ENCODE measurements at regions not wholly inside any gene's neighbourhood (a gene's known extent, or its start where the extent isn't known, plus 50 kb on each side); places are given as distances from the start of the nearest gene placed in this dataset.

DNA sequence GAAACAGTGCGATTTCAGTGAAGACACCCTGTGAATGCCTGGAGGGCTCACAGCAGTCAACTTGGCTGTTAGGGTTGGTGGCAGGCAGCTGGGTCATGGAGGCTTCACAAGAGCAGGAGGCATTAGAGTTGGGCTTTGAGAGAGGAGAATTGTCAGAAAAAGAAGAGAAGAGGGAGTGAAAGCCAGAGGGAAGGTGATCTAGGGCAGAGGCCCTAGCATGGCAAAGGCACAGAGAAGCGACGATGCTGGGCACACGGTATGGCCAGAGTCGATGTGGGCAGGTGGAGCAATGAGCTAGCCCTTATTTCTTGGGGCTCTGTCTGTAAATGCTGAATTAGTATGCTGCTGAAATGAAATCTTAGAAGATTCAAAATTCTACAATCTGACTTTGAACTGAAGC, 52.6 kb upstream of the OLFM4 start:
- no peak for DNase-seq

DNA sequence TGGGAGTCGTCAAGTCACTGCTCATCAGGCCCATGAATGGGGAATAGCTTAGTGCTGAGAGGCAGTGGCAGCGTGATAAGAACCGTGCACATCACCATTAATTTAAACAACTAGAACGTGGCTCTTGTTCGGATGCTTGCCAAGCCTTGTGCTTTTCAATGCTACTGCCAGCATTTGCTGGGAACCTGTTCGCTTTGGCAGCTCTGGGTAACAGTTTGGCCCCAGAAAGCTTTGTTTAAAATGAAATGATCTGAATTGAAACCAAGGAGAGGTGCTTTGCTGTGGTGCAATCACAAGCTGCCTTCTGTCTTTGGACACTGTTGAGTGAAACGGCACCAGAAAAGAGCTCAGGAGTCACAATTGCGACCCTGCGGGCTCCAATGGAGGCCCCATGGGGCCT, 53.5 kb upstream of the OLFM4 start:
- DNase-seq: no peak

DNA sequence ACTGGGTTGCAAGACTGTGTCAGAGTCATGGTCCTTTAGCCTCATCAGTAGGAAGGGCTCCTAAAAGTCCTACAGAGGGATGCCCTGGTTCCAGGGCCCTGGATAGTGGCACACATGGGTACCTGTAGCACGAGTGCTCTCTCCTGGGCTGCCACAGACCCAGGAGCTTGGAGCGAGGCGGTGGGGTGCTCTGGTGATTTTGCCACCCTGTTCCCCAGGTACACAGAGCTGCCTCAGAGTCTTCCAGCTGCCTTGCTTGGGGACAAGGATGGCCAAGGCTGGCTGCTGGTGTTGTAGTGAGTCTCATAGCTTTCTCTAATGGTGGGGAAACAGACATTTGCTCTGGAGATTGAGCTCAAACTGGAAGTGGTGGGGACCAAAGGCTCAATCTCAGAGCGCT, 53.9 kb upstream of the OLFM4 start:
- DNase-seq: no peak

DNA sequence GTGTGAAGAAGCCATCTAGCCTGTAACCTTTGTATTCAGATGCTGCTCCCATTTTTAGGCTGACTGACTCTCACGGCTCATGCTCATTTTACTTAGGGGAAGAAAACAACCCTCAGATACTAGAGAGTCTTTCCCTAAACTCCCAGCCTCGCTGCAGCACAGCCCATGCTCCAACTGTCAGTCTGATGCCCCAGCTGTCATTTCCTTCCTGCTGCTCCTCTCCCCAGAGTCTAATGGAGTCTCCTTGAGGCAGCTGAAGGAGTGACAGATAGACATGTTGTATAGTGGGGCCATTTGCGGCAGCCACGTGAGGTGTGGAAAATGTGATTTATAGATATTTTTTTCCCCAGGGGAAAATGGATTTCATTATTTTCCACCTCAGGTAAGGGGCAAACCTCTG, 59.2 kb upstream of the OLFM4 start:
- no peak for DNase-seq

DNA sequence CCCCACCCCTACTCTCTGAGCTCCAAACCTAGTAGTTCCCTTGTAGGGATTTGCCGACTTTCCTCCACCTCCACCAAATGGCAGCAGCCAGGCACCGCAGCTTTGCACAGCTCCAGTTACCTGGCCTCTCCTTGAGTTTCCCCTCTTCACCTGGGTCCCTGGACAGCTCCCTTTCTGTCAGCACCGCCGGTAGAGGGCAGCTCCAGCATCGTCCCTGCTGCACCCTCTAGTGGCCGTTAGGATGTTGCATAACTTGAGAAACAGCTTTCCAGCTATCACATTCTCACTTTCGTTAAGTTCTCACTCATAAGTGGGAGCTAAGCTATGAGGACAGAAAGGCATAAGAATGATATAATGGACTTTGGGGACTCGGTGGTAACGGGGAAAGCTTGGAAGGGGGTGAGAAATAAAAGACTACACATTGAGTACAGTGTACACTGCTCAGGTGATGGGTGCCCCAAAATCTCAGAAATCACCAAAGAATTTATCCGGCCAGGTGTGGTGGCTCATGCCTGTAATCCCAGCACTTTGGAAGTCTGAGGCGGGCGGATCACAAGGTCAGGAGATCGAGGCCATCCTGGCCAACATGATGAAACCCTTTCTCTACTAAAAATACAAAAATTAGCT, 60.4 kb upstream of the OLFM4 start:
- peak; percentile 59 for DNase-seq

DNA sequence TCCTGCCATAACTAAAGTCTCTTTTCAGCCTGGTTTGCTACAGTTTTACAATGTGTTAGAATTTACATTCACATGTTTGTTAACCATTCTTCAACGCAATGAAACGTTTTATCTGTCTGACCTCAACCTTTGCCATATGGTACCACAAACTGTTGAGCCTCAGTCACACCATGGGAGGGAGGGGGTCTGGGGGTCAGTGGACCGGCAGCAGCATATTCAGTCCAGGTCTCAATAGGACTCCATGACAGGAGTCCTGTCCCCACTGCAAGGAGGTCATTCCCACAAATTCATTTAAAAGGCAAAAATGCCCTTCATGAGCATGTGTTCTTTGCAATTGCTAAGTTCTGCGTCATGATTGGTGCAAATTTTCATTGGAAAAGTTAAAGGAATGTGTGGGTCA, 66.6 kb upstream of the OLFM4 start:
- no peak for DNase-seq

DNA sequence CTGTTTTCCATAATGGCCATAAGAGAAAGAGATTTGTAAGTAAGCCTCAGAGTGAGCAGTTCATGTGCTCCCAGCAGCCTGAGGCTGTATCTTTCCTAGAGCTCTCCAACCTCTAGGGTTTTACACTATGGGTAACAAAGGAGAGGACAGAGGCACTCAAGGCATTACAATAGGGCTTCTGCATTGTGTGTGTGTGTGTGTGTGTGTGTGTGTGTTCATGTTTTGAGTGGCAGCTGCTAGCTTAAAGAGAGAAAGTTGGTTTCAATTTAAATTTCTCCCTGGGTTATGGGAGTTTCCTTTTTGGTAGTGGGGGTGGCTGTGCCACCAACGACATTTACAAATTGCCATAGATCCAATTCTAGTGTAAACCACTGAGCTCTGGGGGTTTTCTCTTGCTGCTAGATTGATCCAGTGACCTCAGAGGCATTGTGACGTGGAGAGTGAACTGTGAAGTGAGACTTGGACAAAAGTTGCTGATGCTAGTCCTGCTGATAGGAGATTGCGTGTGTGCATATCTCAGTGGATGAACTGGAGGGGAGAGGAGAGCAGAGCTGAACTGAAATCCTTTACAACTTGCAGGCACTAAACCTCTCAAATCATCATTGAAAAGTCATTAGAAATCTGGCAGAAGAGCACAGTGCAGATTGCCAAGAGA, 67.2 kb upstream of the OLFM4 start:
- no peak for DNase-seq

DNA sequence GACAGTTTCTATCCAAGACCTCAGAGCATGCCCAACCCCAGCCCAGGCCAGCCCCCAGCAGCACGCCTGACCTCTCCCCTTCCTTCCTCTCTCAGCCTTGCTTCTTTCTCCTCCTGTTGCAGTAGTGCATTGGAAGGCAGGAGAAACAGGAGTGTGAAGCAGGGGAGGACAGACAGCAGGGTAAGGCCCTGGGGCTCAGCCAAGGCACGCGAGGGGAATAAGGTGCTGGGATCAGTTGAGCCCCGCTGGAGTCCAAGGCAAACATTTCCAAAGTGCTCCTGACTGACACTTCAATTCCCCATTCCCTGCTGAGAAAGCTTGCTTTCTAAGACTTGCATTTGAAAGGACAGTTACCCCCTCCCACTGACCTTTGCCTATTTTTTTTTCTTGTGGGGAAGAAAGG, 73.1 kb upstream of the OLFM4 start:
- DNase-seq: no peak

DNA sequence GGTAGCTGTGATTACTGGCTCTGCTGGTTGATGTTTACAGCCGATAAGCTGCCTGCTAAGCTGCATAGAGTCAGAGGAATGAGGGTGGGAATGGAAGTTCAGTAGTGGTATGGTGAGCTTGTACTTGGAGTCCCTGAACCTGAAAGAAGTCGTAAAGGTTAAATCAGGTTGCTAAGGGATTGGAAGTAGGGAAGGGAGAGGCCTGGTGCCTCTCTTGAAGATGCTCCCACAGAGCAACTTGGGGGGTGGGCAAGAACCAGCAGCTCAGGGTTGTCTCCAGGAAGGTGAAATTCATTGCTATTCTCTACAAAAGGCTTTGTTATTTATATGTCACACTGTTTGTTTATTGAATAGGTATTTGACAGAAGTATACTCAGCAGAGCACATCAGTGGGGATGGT, 73.8 kb upstream of the OLFM4 start:
- DNase-seq: no peak

DNA sequence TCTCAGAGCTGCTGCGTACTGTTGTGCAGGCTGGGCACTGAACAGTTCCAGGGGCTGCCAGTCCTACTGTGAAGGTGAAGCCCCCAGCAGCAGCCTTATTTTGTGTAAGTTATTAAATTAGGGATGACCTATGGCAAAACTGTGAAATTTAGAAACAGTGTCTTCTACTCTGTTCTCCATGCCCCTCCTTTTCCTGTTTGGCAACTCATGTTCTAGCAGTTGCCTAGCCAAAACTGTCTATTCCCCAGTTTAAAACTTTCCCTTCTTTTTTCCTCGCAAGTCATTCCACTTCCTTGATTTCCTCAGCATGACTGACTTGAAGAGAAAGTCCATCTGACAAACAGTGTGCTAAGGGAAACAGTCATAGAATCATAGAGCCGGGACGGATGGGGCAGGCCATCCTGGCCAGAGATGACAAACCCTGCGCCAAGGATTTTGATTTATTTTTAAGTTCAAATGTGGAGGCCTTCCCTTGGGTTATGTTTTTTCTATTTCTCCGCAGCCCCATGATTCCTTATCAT, 78.1 kb upstream of the OLFM4 start:
- DNase-seq: no peak

DNA sequence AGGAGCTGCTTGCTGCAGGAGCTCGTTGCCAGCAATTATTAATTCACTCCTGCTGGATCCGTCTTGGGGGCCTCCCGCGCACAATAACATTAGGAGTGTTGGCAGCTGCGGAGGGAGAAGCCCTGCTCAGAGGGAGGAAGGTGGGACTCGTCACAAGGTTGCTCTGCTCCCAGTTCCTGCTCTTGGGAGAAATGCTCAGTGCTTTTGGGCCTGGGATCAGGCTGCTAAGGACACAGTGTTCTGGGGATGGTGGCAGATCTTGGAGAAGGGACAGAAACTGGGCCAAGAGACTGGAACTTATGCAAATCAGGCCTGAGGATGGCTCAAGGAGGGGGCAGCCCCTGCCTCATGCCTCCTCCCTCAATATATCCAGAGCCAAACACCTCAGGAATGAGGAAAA, 78.9 kb upstream of the OLFM4 start:
- no peak for DNase-seq

DNA sequence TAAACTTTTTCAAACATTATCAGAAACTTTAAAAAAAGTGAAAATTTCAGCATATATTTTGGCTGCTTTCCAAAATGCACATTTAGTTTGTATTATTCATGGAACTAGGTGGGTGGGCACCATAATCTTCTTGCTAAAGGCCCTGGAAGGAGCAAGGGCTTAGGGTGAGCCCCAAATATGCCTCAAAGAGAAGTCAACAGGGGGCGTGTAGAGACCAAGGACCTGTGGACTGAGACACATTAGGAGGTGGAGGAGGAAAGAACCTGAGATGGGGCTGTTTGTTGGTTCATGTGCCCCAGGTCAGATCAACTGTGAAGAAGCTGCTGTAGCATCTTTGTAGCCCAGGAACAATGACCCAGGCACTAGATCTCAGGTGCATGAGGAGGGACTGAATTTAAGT, 79.6 kb upstream of the OLFM4 start:
- DNase-seq: no peak

DNA sequence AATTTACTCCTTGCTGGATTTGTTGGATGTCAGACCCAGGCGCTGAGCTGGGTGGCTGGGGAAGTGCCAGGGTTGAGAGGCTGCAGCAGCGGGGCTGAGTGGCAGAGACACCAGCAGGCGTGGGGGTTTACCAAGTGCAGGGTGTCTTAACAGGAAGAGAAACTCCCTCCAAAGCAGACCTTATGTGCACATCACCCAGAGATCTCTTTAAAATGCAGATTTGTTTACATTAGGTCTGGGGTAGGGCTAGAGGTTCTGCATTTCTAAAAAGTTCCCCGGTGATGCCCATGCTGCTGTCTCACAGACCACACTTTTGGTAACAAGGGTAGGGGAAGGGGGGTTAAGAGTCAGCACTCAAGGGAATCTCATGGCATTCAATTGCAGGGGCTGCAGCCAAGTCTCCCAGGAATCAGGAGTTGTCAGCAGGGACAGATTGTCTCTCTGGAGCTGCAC, 80.7 kb upstream of the OLFM4 start:
- no peak for DNase-seq

DNA sequence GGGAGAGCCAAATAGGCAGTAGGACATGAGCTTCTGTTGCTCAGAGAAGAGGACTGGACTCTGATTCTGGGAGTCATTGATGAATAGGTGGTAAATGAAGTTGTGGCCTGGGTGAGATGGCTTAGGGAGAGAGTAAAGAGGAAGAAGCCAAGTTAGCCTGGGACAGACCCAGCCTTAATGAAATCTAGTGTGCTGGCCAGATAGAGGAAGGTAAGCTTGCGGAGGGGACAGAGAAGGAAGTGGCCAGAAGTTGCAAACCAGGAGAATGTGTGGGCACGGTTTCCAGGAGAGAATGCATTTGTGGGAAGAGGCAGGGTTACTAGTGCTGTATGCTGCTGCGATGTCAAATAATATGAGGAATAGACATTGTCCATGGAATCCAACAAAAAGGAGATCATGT, 83.3 kb upstream of the OLFM4 start:
- no peak for DNase-seq

DNA sequence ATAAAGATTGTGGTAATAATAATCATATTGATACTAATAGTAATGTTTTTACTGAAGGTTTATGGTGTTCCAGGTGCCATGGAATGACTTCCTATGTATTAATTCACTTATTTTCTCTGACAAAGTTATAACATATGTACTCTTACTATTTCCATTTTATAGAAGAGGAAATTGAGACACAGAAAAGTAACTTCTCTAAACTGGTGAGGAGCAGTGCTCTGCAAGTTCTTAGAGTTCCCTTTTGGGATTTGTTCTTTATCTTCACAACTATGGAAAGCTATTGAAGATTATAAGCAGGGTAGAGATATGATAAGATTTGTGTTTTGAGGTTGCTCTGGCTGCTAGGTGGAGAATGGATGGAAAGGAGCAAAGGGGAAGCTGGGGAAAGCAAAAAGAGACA, 83.9 kb upstream of the OLFM4 start:
- DNase-seq: no peak

DNA sequence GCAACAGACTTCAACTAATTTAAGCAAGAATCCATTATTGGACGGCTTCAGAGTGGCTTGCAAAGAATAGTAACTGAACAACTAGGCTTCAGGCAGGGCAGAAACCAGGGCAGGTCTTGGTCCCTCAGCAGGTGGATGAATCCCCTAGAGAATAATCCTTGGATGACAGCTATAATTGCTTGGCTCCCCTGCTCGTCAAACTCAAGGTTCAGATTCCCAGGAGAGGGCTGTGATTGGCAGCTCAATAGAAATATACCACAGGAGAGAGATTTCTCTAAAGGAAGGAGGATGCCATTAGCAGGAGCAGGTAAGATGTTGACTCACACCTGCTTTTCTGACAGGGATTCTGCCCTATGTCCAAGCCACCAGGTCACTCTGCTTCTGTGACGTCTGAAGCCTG, 89.6 kb upstream of the PCDH8 start:
- DNase-seq: no peak

DNA sequence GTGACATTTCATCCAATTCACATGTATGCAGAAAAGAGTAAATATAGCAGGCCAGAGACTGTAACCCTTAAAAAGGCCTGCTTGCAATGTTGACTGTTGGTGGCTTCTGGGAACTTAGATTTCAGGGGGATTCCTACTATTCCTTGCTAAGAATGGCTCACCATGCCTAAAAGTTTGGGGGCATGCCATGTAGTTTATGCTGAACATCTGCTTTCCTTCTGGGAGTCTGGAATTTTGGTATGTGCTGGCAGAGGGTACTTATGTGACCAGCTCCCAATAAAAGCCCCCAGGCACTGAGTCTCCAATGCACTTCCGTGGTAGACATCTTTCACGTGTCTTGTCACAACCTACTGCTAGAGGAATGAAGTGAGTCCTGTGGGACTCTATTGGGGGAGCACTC, 88.4 kb upstream of the PCDH8 start:
- no peak for DNase-seq

DNA sequence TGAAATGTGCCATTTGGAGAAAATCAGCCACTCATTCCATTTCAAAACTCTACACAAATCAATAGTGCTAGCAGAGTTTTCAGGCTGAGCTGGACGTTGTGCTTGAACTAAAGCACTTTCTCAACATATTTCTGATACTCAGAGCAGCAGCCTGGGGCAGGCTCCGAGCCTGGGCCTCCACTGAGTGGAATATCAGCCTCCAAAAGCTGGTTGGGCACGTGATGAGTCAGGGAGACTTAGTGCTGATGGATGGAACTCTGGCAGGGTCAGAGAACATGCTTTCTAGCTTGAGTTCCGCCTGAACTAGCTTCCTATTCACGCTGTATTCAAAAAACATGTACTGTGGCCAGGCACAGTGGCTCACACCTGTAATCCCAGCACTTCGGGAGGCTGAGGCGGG, 85.8 kb upstream of the PCDH8 start:
- no peak for DNase-seq

DNA sequence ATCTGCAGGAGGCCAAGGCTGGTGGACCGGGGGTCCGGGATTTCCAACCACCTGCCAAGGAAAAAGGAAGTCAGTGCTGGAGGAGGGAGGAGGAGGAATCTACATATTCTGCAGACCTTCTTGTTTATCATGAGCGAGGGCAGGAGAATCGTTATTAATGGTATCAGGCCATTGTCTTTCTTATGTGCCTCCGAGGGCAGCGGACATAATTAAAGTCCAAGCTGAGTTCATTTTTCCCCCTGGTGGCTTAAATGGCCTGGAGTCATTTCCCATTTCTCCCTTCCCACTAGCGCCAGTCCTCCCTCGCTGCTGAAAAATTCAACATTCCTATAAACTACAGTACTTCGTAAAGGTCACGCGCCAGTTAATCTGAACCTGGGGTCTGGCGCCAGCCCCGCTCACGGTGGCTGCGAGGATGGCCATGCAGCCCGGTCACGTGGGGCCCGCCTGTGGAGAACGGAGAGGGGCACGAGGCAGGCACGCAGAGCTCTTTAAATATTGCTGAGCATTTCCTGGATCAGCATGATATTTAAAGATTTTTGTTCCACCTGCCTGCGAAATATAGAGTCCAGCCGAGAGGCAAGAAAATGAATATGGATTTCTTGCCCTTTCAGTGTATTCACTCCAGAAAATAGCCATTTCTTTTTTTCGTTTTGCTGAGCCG, 85.2 kb upstream of the PCDH8 start:
- no peak for DNase-seq

DNA sequence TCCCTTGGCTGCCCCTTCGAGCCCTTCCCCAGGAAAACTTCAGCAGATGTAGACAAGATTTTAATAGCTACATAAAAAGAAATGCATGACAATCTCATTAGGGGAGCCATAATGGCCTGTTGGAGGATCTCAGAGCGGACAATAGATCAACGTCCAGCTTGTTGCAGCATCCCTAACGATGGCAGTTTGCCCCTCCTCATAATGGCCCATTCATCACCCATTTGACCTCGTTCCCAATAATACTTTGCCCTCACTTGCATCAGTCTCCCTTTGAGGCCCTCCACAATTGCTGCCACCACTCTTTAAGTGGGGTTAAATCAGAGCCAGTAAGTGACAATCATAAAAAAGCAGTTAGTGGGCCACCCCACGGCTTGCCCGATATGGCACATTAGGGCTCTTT, 84.7 kb upstream of the PCDH8 start:
- DNase-seq: no peak

DNA sequence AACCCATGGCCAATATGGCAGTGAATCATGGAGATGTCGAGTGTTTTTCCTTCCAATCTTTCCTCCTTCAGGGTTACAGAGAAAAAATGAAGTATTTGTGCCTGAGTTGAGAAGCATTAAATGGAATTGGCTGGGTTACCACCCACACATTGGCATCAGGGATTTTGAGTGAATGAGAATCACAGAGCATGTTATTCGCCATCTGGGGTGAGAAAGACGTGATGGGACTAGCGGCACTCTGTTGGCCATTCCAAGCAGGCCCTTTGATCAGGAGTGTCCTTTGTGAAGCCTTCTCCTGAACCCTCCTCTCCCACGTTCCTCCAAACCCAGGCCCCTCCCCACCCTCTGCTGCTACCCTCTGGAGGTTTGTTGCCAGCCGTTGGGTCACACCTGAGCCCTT, 84.2 kb upstream of the PCDH8 start:
- DNase-seq: no peak

DNA sequence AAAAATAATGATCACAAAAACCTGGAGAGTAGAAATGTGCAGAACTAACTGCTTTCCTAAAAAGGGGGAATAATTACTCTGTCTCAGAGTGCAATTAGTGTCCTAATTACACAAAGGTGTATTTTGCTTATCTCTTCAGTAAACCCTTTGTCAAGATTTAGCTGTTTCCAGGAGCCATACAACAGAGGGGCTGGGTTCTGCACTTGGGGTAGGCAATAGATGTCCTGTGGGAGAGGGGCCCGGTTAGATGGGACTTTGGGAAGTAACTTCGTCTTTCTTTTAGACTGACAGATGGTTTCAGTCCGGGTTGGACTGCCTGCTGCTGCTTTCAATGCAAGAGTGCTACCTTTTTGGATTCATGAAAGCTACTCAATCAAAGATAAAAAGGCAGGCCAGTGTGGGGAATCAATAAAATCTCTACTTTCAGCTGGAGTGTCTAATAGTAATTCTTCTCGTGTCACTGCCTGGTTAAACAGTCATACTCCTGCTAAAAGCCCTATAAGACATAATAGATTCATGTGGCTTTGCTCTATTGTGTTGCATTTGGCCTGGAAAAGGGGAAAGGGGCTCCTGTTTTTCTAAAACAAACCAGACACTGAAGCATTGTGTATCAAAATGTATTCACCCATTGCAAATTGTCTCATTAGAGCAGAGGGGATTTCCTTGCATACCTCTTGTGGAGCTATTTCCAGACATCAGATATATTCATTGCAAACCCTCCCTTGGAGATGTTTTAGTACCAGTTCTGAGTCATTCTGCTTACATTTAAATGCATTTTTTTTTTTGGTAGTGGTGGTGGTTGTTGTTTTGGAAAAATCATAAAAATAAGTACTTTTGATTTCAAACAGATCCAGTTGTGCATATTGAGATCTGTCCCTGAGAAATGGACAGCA, 83.3 kb upstream of the PCDH8 start:
- no peak for DNase-seq

DNA sequence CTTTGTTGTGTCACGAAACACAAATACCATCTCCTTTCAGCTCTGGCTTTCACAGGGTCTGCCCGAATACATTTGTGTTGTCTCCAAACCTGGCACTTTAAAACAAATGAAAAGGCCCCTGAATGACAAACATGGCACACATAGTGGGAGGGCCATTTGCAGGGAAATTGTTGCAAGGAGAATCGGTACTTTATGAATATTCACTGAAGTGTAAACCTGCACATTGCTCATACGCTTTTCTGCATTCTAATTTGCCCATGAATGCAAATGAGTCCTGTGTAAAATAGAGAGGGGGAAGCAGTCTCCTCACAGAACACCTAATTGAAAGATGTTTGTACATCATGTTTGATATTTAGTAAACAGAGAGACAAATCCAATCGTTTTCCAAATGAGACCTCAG, 82.7 kb upstream of the PCDH8 start:
- no peak for DNase-seq

All from activated naive CD4-positive, alpha-beta T cell treated with anti-CD3 and anti-CD28 coated beads, Interleukin-2, amount 50 U/mL, for 16 hours (primary cell).